ENCODE measurements at regions not wholly inside any gene's neighbourhood (a gene's known extent, or its start where the extent isn't known, plus 50 kb on each side); places are given as distances from the start of the nearest gene placed in this dataset.

DNA sequence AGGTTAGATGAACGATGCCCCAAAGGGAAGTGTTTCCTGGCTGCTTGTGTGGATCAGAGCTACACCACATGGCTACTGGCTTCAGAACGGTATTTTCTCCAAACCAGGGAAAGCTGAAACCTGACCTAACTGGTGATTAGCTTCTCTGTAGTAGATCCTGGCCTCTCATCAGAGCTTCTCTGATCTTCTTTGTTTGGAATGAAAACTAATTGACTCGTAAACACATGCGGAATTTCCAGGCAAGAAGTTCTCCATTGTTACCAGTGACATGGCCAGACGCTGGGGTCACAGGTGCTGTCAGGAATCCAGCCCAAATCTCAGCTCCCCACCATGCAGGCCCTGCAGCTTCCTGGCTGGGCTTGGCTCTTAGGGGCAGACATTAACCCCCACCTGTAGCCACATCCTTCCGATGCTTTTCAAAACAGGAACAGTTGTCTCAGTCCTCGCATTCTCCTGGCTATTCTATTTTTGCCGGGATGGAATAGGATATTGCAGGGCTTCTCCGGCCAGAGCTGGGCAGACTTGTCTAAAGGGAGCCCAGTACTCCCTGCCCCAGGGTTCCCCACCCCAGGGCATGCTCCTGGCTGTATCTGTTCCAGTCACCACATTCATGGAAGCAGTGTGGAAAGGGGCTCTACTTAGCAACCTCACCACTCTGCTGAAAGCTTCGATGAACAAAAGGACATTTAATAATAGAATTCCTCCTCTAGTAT is 305.4 kb upstream of the F9 start:
- CTCF ChIA-PET, result no interaction called here
- no peaks in the 10 kb centered on the region for H3K9me3 Mint-ChIP-seq
- peaks cover 4% of the 10 kb centered on the region for H3K27me3 Mint-ChIP-seq

DNA sequence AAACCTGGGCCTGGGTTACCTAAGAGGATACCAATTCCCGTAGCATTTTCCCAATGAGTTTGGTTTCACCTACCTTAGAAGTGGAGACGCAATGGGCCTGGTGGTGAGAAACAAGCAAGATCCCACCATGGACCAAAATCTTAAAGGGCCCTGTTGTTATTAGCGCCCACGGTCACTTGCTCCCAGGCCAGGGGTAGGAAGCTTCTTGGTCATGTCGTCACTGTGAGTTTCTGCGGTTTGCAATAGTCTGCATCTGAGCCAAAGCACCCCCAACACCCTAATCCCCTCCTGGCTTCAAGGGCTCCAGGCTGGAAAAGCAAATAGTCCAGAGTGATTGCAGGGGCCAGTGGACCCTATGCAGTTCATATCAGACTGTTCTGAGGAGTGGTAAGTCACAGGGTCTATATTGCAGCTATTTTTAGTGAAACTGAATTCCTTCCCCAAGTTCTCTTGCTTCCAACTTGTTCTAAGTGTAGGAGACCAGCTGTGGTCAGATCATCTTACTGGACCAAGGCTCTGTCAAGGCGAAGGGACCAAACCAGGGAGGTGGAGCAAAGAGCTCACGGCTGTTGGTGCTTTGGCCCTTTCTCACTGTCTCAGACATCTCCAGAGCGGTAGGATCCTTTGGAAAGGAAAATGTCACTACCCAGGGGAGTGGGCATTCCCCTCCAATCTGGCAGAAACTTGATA is 307.9 kb upstream of the F9 start:
- H3K9me3 Mint-ChIP-seq, result no peaks in the 10 kb centered on the region
- CTCF ChIA-PET, result no interaction called here
- H3K27ac Mint-ChIP-seq, result no peak overlapping the region
- peaks cover 4% of the 10 kb centered on the region for H3K27me3 Mint-ChIP-seq
- no peak for DNase-seq
- no peaks in the 10 kb centered on the region for H3K36me3 Mint-ChIP-seq
- no peak overlapping the region for H3K4me3 Mint-ChIP-seq
- H3K4me1 Mint-ChIP-seq, result no peaks in the 10 kb centered on the region

More for the DNA sequence above, 305.4 kb upstream of the F9 start:
- H3K36me3 Mint-ChIP-seq, result no peaks in the 10 kb centered on the region
- H3K4me1 Mint-ChIP-seq, result no peaks in the 10 kb centered on the region
- no peak overlapping the region for H3K4me3 Mint-ChIP-seq
- DNase-seq, result no peak
- no peak overlapping the region for H3K27ac Mint-ChIP-seq

DNA sequence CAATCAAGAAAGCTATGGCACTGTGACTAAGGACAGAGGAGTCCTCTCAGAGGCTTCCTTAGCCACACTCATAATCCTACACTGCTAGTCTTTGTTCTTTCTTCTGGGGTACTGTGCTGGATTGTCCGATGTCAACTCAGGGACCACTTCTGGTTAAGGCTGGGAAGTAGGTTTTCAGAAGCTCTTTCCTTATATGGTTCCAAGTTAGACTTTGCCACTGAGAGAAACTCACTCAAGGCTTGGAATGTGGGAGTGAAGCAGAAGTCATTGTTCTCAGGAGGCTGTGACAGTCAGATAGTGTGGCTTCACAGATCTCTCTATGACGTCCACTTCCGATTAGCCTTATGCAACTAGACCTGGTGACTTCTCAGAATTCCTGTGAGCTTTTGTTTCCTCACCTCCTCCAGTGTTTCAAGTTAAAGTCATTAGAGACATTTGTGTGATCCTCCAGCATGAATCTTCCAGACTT is 317.3 kb upstream of the F9 start:
- Mint-ChIP-seq H3K4me1 (no peaks in the 10 kb centered on the region), H3K4me3 (no peak overlapping the region), H3K36me3 (no peaks in the 10 kb centered on the region), H3K27me3 (no peaks in the 10 kb centered on the region), H3K27ac (no peak overlapping the region), H3K9me3 (no peaks in the 10 kb centered on the region)
- no peak for DNase-seq
- CTCF ChIA-PET, result no interaction called here

DNA sequence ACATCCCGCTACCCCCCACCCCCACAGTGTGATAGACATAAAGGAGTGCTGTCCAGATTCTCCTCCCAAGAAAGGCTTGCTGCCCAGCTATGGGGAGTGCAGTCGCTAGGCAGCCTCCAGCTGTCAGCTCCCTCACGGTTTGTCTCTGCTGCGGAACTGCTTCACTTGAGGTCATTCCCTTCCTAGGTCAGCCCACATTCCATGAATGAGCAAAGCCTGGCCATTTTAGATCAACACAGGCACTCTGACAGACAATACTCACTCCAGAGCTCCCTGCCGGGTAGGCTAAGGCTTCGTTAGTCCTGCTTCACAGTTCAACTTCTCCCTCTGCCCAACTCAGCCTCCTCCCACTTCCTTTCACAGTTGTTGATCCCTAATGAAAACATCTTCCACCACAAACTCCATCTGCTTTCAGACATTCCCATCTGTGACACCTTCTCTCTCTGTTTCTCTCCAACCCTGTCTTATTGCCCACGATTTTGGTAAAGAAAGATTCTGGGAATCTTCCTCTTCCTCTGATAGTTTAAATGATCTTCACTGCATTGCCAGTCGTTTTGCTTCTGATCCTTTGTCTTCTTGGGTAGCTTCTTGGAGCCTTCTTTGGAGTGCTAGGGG is 318.9 kb upstream of the F9 start:
- H3K4me1 Mint-ChIP-seq, result no peaks in the 10 kb centered on the region
- peaks cover 6% of the 10 kb centered on the region for H3K27me3 Mint-ChIP-seq
- no peak overlapping the region for H3K27ac Mint-ChIP-seq
- no peaks in the 10 kb centered on the region for H3K9me3 Mint-ChIP-seq
- CTCF ChIA-PET, result no interaction called here
- no peaks in the 10 kb centered on the region for H3K36me3 Mint-ChIP-seq
- no peak for DNase-seq
- H3K4me3 Mint-ChIP-seq, result no peak overlapping the region

DNA sequence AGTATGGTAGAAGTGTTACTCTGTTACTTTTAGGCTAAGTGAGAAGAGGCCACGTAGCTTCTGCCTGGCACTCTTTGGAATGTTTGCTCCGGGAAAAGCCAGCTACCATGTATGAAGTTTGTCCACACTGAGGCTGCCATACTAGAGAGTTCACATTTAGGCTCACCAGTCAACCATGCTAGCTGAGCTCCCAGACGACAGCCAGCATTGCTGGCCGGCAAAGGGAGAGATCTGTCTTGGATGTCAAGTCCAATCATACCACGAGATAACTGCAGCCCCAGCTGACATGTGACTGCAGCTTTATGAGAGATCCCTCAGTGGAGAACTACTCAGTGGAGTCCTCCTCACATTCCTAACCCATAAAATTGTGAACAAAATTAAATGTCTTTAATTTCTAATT is 321.2 kb upstream of the F9 start:
- Mint-ChIP-seq H3K4me1 (peaks cover 3% of the 10 kb centered on the region), H3K4me3 (no peak overlapping the region), H3K27me3 (peaks cover 30% of the 10 kb centered on the region), H3K27ac (no peak overlapping the region), H3K9me3 (no peaks in the 10 kb centered on the region), H3K36me3 (no peaks in the 10 kb centered on the region)
- CTCF ChIA-PET, result no interaction called here
- no peak for DNase-seq

DNA sequence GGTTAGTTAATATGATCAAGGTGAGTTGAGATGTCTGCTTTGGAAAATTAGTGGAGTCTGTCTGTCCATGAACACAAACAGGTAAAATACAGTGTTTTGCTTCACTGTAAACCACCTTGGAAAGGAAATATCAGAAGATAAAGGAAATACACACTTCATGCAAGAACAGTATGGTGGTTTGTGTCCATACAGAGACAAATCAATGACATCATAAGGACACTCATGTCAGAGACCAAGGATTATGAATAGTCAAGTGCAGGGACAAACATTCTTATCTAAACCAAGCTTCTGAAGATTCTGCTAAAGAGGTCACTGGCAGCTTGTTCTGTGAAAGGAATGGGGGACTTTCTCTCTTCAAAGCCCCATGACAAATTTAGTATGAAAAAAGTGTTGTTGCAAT is 322.9 kb upstream of the F9 start:
- Mint-ChIP-seq H3K4me1 (peaks cover 3% of the 10 kb centered on the region), H3K4me3 (no peak overlapping the region), H3K36me3 (no peaks in the 10 kb centered on the region), H3K9me3 (no peaks in the 10 kb centered on the region), H3K27ac (no peak overlapping the region), H3K27me3 (peaks cover 46% of the 10 kb centered on the region)
- no peak for DNase-seq
- CTCF ChIA-PET, result no interaction called here

DNA sequence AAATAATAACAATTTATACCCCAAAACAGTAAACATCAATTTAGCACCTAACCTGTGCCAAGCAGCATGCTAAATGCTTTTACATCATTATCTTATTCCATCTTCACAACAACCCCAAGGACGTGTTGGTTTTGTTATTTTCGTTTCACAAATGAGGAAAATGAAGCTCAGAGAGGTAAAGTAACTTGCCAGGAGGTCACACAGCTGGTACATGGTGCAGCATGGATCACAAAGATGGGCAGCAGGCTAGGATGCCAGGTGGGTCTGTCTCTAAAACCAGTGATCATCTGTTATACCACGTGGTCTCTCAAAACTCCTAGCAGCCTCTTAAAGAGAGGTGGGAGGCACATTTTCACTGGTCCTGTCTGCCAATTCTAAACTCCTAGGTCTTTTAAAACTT is 323.6 kb upstream of the F9 start:
- no peak overlapping the region for H3K4me3 Mint-ChIP-seq
- H3K4me1 Mint-ChIP-seq, result peaks cover 3% of the 10 kb centered on the region
- H3K27me3 Mint-ChIP-seq, result peaks cover 52% of the 10 kb centered on the region
- H3K27ac Mint-ChIP-seq, result no peak overlapping the region
- CTCF ChIA-PET, result no interaction called here
- DNase-seq, result no peak
- H3K36me3 Mint-ChIP-seq, result no peaks in the 10 kb centered on the region
- H3K9me3 Mint-ChIP-seq, result no peaks in the 10 kb centered on the region

DNA sequence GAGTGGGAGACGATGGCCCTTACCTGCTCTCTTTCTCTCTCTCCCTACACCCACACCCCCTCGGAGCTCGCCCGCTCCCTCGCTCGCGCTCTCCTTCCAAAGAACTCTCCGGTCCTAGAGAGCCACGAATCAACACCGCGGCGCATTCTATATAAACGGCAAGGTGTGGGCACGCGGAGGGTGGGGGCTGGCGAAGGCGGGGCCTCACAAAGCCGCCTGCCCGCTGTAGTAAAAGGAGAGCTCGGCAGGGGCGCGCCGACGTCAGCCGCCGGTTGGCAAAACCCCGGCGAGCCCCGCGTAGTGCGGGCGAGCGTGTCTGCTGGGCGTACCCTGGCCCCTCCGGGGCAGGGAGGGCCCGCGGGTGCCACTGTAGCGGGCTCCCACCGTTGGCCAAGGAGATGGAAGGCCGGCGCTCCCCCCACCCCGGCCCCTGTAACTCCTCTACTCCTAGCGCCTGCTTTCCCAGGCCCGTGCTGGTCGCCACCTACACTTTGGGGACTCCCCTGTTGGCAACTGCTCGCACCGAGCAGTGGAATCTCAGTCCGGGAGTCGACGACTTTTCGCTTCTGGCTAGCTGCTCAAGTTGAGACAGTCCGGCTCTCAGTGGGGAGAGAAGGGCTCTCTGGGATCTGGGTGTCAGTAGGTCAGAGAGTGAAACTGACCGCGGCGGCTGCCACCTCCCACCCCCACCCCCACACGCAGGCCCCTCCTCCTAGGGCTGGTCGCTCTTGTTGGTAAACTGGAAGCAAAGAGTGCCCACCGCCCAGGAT is 325.5 kb upstream of the F9 start:
- Mint-ChIP-seq H3K36me3 (no peaks in the 10 kb centered on the region), H3K4me3 (peak overlapping the region; percentile 38), H3K9me3 (no peaks in the 10 kb centered on the region), H3K27me3 (peaks cover 52% of the 10 kb centered on the region), H3K4me1 (peaks cover 3% of the 10 kb centered on the region), H3K27ac (no peak overlapping the region)
- DNase-seq, result no peak
- CTCF ChIA-PET, result no interaction called here

DNA sequence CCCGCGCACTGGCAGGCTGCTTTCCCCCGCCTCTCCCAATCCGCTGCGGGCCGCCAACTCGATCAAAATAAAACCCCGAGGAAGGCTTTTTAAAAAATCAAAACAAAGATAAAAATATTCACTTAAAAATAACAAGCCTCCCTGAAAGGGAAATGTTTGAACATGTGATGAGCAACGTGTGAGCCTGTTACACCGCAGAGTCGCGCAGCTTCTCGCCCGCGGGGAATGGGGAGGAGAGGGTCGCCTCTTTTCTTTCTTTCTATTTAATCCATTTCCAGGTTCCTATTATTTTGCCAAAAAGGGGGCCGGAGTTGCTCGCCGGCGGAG is 326.0 kb upstream of the F9 start:
- peaks cover 3% of the 10 kb centered on the region for H3K4me1 Mint-ChIP-seq
- no peaks in the 10 kb centered on the region for H3K9me3 Mint-ChIP-seq
- peak overlapping the region; percentile 38 for H3K4me3 Mint-ChIP-seq
- no peak for DNase-seq
- H3K27ac Mint-ChIP-seq, result no peak overlapping the region
- CTCF ChIA-PET, result no interaction called here
- peaks cover 52% of the 10 kb centered on the region for H3K27me3 Mint-ChIP-seq
- H3K36me3 Mint-ChIP-seq, result no peaks in the 10 kb centered on the region

DNA sequence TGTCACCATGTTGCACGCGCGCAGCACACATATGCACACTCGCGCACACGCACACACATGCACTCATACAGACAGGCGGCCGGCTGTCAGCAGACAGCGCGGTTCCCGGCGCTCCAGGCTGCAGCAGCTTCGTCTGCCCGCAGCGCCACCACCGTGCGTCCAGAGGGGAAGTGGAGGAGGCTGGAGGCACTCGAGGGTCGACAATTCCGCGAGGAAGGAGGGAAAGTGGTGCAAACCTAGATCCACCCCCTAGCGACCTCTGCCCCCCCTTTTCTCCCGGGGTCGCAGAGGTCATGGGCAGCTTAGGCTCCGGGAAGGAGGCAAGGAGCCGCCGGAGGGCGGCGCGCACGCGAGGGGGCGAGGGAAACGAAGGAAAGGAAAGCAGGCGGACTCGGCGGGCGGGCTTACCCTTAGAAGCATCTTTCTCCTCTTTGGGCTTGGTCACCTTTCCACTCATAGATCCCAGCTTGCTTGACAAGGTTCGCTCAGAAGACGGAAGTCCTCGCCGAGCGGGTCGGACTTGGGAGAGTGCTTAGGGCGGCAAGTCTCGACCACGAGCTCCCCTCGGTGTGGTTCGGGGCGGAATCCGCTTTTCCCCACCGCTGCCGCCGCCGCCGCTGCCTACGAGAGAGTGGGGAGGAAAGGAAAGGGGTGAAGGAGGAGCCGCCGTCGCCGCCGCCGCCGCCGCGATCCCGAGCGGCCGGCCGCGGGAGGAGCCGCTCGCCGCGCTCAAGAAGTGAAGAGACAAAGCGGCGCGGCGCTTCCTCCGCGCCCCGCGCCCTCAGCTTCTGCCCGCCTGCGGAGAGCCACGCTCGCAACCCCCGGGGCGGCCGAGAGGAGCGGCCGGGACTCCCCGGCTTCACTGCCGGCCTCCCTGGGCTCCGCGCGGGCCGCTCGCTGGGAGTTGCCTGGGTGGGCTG is 326.6 kb upstream of the F9 start:
- no peaks in the 10 kb centered on the region for H3K36me3 Mint-ChIP-seq
- peaks cover 52% of the 10 kb centered on the region for H3K27me3 Mint-ChIP-seq
- H3K27ac Mint-ChIP-seq, result no peak overlapping the region
- CTCF ChIA-PET, result no interaction called here
- H3K4me1 Mint-ChIP-seq, result peaks cover 3% of the 10 kb centered on the region
- DNase-seq, result no peak
- no peaks in the 10 kb centered on the region for H3K9me3 Mint-ChIP-seq
- peak overlapping the region; percentile 44 for H3K4me3 Mint-ChIP-seq

DNA sequence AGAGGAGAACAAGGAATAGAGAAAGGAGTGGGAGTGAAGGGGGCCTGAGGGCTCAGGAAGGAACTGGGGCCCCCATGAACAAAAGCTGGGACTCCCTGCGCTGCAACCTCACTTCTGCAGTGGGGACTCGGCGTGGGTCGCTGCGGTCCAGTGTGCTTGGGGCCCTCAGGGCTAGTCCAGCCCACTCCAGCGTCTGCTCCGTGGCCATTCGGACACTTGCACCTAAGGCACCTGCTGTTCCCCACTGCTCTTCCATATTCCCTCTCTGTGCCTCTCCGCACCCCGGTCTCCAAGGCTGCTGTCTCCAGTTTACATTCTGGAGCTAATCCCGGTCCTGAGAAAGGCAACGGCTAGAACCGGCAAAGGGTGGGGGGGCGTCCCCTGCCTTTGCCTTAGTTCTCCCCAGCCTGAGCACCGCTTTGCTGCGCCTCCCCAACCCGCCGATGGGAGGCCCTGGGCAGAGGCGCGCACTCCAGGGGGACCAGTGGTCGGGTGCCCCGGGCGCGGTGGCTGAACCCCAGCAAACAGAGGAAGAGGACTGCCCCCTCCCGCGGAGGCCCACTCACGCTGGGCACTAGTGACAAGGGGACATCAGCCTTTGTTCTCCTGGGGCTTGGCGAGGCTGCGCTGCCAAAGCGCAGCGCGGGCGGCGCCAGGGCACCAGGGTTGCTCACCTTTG is 327.7 kb upstream of the F9 start:
- H3K27ac Mint-ChIP-seq, result no peak overlapping the region
- no peaks in the 10 kb centered on the region for H3K9me3 Mint-ChIP-seq
- peaks cover 52% of the 10 kb centered on the region for H3K27me3 Mint-ChIP-seq
- H3K4me3 Mint-ChIP-seq, result no peak overlapping the region
- CTCF ChIA-PET, result no interaction called here
- H3K4me1 Mint-ChIP-seq, result peaks cover 3% of the 10 kb centered on the region
- DNase-seq, result no peak
- H3K36me3 Mint-ChIP-seq, result no peaks in the 10 kb centered on the region

DNA sequence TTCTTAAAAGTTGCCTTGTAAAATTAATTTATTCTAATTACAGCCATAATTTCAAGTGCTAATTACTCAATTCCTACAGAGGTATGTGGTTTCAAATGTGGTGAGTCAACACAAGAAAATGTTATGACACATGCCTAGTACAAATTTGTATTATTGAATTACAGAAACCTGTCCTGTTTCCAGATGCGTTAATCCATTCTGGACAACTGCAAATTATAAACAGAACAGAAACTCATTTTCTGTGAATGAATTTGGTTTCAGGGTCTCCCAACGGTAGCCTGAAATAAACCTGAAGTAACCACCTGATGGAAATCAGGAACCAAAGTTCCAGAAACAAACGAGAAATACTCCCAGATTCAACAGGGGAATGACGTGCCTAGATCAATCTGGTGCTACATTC is 328.6 kb upstream of the F9 start:
- H3K27me3 Mint-ChIP-seq, result peaks cover 47% of the 10 kb centered on the region
- H3K9me3 Mint-ChIP-seq, result no peaks in the 10 kb centered on the region

DNA sequence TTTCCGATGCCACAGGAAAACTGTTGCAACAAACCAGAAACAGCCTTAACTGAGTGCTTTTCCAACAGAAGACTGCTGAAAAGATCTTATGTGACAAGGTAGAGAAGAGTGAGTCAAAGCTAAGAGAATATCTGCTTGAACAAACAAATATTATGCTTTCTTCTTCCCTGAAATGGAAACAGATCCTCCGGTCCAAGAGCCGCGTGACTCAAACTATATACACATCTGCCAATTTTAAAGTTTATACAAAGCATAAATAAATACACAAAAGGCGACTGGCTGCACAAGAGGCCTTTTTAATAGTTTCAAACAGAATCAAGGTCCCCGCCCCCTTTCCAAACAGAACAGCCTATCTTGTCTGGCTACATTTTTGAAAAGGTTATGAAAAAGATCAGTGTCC is 329.7 kb upstream of the F9 start:
- CTCF ChIA-PET, result no interaction called here
- no peaks in the 10 kb centered on the region for H3K9me3 Mint-ChIP-seq
- peaks cover 44% of the 10 kb centered on the region for H3K27me3 Mint-ChIP-seq
- H3K4me3 Mint-ChIP-seq, result no peak overlapping the region
- H3K4me1 Mint-ChIP-seq, result peaks cover 3% of the 10 kb centered on the region
- H3K27ac Mint-ChIP-seq, result no peak overlapping the region
- DNase-seq, result no peak
- H3K36me3 Mint-ChIP-seq, result no peaks in the 10 kb centered on the region

More for the DNA sequence above, 328.6 kb upstream of the F9 start:
- CTCF ChIA-PET, result no interaction called here
- Mint-ChIP-seq H3K36me3 (no peaks in the 10 kb centered on the region), H3K27ac (no peak overlapping the region), H3K4me1 (peaks cover 3% of the 10 kb centered on the region), H3K4me3 (no peak overlapping the region)
- DNase-seq, result no peak
